Endothelial cell of umbilical vein (primary cell): ENCODE measurements at regions not wholly inside any gene's neighbourhood (a gene's known extent, or its start where the extent isn't known, plus 50 kb on each side); places are given as distances from the start of the nearest gene placed in this dataset.

Source experiments
- BruUV-seq: library from RNA; stranded (reverse); fragments of 400-500 nt; replicated peaks from 2 replicates; lab custom pipeline; 2021; lab: Mats Ljungman, UMichigan
- CTCF ChIA-PET: fragments of 300-600, 350-600 bp; sonication (Branson Sonifier 250); formaldehyde crosslinking; loops from one replicate; lab custom pipeline; 2021; ENCODE audit warnings: antibody characterized with exemption, inconsistent platforms; lab: Charles Lee
- POLR2A ChIA-PET: fragments of 300-600, 350-600 bp; sonication (Branson Sonifier 250); formaldehyde crosslinking; loops from one replicate; lab custom pipeline; 2021; ENCODE audit warnings: antibody characterized with exemption, inconsistent platforms; lab: Charles Lee
- DNase-seq: peaks from one replicate; pipeline ENCODE4 v3.0.0-alpha.2; 2011; ENCODE audit warnings: low read depth, low spot score
- FAIRE-seq: peaks from 2 replicates; lab custom pipeline; 2011; peaks lifted over from hg19 to GRCh38; lab: Jason Lieb, UNC
- H2AFZ ChIP-seq: 2 replicates; pipeline ENCODE4 v1.6.0; 2012; ENCODE audit warnings: low read depth, low read length, control low read depth, inconsistent platforms
- H3K27ac ChIP-seq: 2 replicates; pipeline ENCODE4 v1.5.1; 2011; ENCODE audit warnings: low read depth, mild to moderate bottlenecking, control low read depth, low read length, moderate library complexity; ENCODE audit not compliant: insufficient read depth
- H3K27me3 ChIP-seq, 2 experiments: 2 replicates each; pipeline versions ENCODE4 v1.6.0 to v1.6.1; 2011; ENCODE audit warnings: low read length in 2 of 2, mixed read lengths in 1 of 2; ENCODE audit not compliant: control insufficient read depth in 2 of 2, insufficient read depth in 2 of 2
- H3K36me3 ChIP-seq, 2 experiments: 2 replicates in 1 of 2; 3 replicates in 1 of 2; pipeline ENCODE4 v1.5.1; 2011; ENCODE audit warnings: low read length in 2 of 2, mild to moderate bottlenecking in 1 of 2, moderate library complexity in 1 of 2; ENCODE audit not compliant: control insufficient read depth in 2 of 2, insufficient read depth in 2 of 2; ENCODE audit errors: extremely low read depth in 1 of 2
- H3K4me1 ChIP-seq: 3 replicates; pipeline ENCODE4 v1.5.1; 2011; ENCODE audit warnings: mild to moderate bottlenecking, low read length; ENCODE audit not compliant: control insufficient read depth, insufficient read depth; ENCODE audit errors: extremely low read depth
- H3K4me2 ChIP-seq: 2 replicates; pipeline ENCODE4 v1.6.1; 2011; ENCODE audit warnings: low read length, control low read depth, mixed read lengths; ENCODE audit not compliant: insufficient read depth
- H3K4me3 ChIP-seq, 3 experiments: fragments of 200-600 bp in 1 of 3; sonication (generic), shearing (Covaris generic) in 1 of 3; replicated peaks in 1 of 3; 2 replicates each; pipeline ENCODE4 v1.5.1; 2011 to 2016; ENCODE audit warnings: control low read depth in 3 of 3, low read length in 3 of 3, mild to moderate bottlenecking in 2 of 3, inconsistent platforms in 1 of 3, low read depth in 1 of 3, moderate library complexity in 1 of 3; ENCODE audit not compliant: insufficient read depth in 1 of 3
- H3K79me2 ChIP-seq: 2 replicates; pipeline ENCODE4 v1.6.0; 2012; ENCODE audit warnings: low read length, inconsistent platforms; ENCODE audit not compliant: control insufficient read depth, insufficient read depth
- H3K9ac ChIP-seq: replicated peaks from 2 replicates; pipeline ENCODE3; 2011; ENCODE audit warnings: low read length, control low read depth; ENCODE audit not compliant: insufficient read depth; ENCODE audit errors: extremely low read depth
- H3K9me1 ChIP-seq: replicated peaks from 3 replicates; pipeline ENCODE4 v1.6.0; 2011; ENCODE audit warnings: mild to moderate bottlenecking, low read length; ENCODE audit not compliant: control insufficient read depth, insufficient read depth; ENCODE audit errors: extremely low read depth
- H3K9me3 ChIP-seq: replicated peaks from 2 replicates; pipeline ENCODE4 v1.5.1; 2012; ENCODE audit warnings: low read length, inconsistent platforms; ENCODE audit not compliant: control insufficient read depth, insufficient read depth
- H4K20me1 ChIP-seq: replicated peaks from 2 replicates; pipeline ENCODE3; 2011; ENCODE audit warnings: mild to moderate bottlenecking, low read length; ENCODE audit not compliant: control insufficient read depth, insufficient read depth; ENCODE audit errors: extremely low read depth
- CTCF ChIP-seq, 2 donors: IDR thresholded peaks; 1 replicate in 1 of 2; 2 replicates in 1 of 2; pipeline ENCODE4 v1.5.1; 2011; ENCODE audit warnings: low read length in 2 of 2, mild to moderate bottlenecking in 2 of 2, moderate library complexity in 2 of 2, control low read depth in 1 of 2, inconsistent platforms in 1 of 2, low read depth in 1 of 2; ENCODE audit not compliant: insufficient read depth in 1 of 2; ENCODE audit errors: extremely low read depth in 1 of 2
- EZH2 ChIP-seq: IDR thresholded peaks from 2 replicates; pipeline ENCODE4 v1.6.1; 2012; ENCODE audit warnings: borderline replicate concordance, low read depth, mild to moderate bottlenecking, moderate library complexity, low read length, inconsistent platforms; ENCODE audit not compliant: severe bottlenecking
- FOS ChIP-seq: IDR thresholded peaks from 2 replicates; pipeline ENCODE4 v1.6.1; 2011; ENCODE audit warnings: mild to moderate bottlenecking, low read length, moderate library complexity, borderline replicate concordance; ENCODE audit not compliant: insufficient read depth
- GATA2 ChIP-seq: IDR thresholded peaks from 2 replicates; pipeline ENCODE4 v1.7.0; 2011; ENCODE audit warnings: low read depth, mild to moderate bottlenecking, moderate library complexity, mixed read lengths, low read length; ENCODE audit not compliant: insufficient read length, insufficient read depth
- JUN ChIP-seq: IDR thresholded peaks from 2 replicates; pipeline ENCODE4 v1.6.1; 2011; ENCODE audit warnings: borderline replicate concordance, low read depth; ENCODE audit not compliant: insufficient read length, insufficient read depth
- MAX ChIP-seq: IDR thresholded peaks from 2 replicates; pipeline ENCODE4 v1.6.1; 2011; ENCODE audit not compliant: insufficient read depth, insufficient read length
- MYC ChIP-seq: IDR thresholded peaks from one replicate; pipeline ENCODE4 v1.6.1; 2011; ENCODE audit warnings: mild to moderate bottlenecking, low read depth, low read length
- POLR2A ChIP-seq: IDR thresholded peaks from 2 replicates; pipeline ENCODE4 v1.6.1; 2012; ENCODE audit warnings: low read depth, mild to moderate bottlenecking, control low read depth, low read length
- POLR2AphosphoS5 ChIP-seq: IDR thresholded peaks from 2 replicates; pipeline ENCODE4 v1.6.1; 2012; ENCODE audit warnings: low read depth, mild to moderate bottlenecking, control low read depth, low read length, moderate library complexity; ENCODE audit not compliant: insufficient read depth
- dilution Hi-C: fragments of 300-500 bp; cut with MboI; formaldehyde crosslinking; loops from one replicate; pipeline ENCODE4 v1.15.0; 2019; ENCODE audit warnings: low sequenced_read_pairs; ENCODE audit not compliant: extremely low pct_ligation_motif_present
- intact Hi-C: fragments of 100-400 bp; cut with micrococcal nuclease; formaldehyde crosslinking; loops from one replicate; pipeline ENCODE4 v1.10.0; 2022

- H3K27ac ChIP-seq = no peak overlapping the region
Observed at GRCh38 chr20:52410182-52410647, 218.6 kb upstream of the ZFP64 start.

GRCh38 chr20:52405986-52406385 lies 214.4 kb upstream of the ZFP64 start:
- H3K4me3 ChIP-seq = no peak overlapping the region
- H3K4me1 ChIP-seq = no peaks in the 10 kb centered on the region
- H3K27me3 ChIP-seq = no peaks in the 10 kb centered on the region
- TF ChIP-seq JUN (no peak), MYC (no peak), FOS (no peak), GATA2 (no peak), CTCF (IDR thresholded peaks at IDR 0.05; ENCODE audit: extremely low read depth in 1 of 2, insufficient read depth in 1 of 2, low read depth in 1 of 2, low read length in 2 of 2) (no peak), POLR2AphosphoS5 (no peak), MAX (no peak), EZH2 (no peak), POLR2A (no peak)
- no peaks in the 10 kb centered on the region for H3K9me1 ChIP-seq
- H3K4me2 ChIP-seq = no peak overlapping the region
- dilution Hi-C loops = no loop called here
- intact Hi-C loops = no loop called here
- DNase-seq = no peak
- BruUV-seq = no TSS peak
- no peak overlapping the region for H3K9ac ChIP-seq
- no peaks in the 10 kb centered on the region for H4K20me1 ChIP-seq
- CTCF ChIA-PET = no interaction called here
- H3K79me2 ChIP-seq = no peaks in the 10 kb centered on the region
- H3K36me3 ChIP-seq = no peaks in the 10 kb centered on the region
- FAIRE-seq = no peak
- no peaks in the 10 kb centered on the region for H3K9me3 ChIP-seq
- POLR2A ChIA-PET = no interaction called here
- no peak overlapping the region for H2AFZ ChIP-seq
- no peak overlapping the region for H3K27ac ChIP-seq

More at GRCh38 chr20:52410182-52410647, 218.6 kb upstream of the ZFP64 start:
- Histone ChIP-seq H3K36me3 (no peaks in the 10 kb centered on the region), H3K79me2 (no peaks in the 10 kb centered on the region), H3K9me1 (no peaks in the 10 kb centered on the region), H3K27me3 (no peaks in the 10 kb centered on the region), H3K9me3 (no peaks in the 10 kb centered on the region), H3K4me2 (no peak overlapping the region), H3K4me1 (no peaks in the 10 kb centered on the region), H3K9ac (no peak overlapping the region), H4K20me1 (no peaks in the 10 kb centered on the region), H2AFZ (no peak overlapping the region), H3K4me3 (no peak overlapping the region)
- intact Hi-C loops (no loop called here), dilution Hi-C loops (no loop called here)
- DNase-seq (no peak), FAIRE-seq (no peak)
- no peak for TF ChIP-seq POLR2AphosphoS5
- no peak for TF ChIP-seq MYC
- TF ChIP-seq POLR2A = no peak
- TF ChIP-seq FOS = no peak
- no peak for TF ChIP-seq MAX
- ChIA-PET POLR2A (no interaction called here), CTCF (no interaction called here)
- BruUV-seq = no TSS peak
